ENCODE measurements at regions not wholly inside any gene's neighbourhood (a gene's known extent, or its start where the extent isn't known, plus 50 kb on each side); places are given as distances from the start of the nearest gene placed in this dataset.

DNA sequence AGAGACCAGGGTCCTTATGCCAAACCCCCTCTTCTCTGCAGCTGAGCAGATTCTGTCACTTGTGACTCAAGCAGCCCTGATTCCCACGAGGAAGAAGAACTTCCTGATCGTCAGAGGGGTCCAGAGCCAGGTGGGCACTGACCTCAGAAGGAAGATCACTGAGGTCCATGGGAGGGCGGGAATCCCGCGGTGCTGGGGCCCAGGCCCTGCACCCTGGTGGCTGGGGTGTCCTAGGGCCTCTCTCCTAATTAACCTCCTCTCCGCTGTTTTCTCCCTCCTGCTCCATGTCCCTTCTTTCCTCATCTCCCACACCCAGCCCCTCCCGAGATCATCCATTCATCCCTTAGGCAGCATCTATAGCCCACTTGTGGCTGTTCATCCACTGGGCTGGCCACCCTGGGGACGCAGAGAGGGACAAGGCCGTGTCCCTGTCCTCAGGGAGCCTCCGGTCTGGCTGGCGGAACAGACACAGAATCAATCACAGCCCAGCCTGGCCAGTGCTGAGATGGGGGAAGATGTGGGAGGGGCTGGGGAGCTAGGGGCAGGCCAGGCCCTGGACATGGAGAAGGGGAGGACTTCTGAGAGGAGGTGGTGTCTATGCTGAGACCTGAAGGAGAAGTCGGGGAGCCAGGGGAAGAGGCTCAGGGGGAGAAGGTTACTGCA, 638.3 kb downstream of the MATN1 start:
- Histone ChIP-seq H3K9ac (ENCODE audit: control insufficient read depth, insufficient read depth, low read length) (no peak overlapping the region), H3K9me3 (replicated peaks; ENCODE audit: control insufficient read depth, insufficient read depth, low read length) (no peaks in the 10 kb centered on the region), H3K79me2 (ENCODE audit: control insufficient read depth, insufficient read depth, low read length) (no peaks in the 10 kb centered on the region), H3K36me3 (ENCODE audit: control insufficient read depth in 2 of 2, insufficient read depth in 2 of 2, low read length in 1 of 2) (no peaks in the 10 kb centered on the region), H3K27me3 (replicated peaks in 1 of 2; ENCODE audit: control insufficient read depth in 2 of 2, insufficient read depth in 2 of 2, low read length in 1 of 2) (peaks cover 2 to 3% of the 10 kb centered on the region in 2 experiments; a peak in 1 of 4 replicates), H3K4me1 (ENCODE audit: control insufficient read depth, insufficient read depth, low read length) (no peaks in the 10 kb centered on the region), H3K27ac (ENCODE audit: control insufficient read depth, insufficient read depth) (no peak overlapping the region), H2AFZ (ENCODE audit: control insufficient read depth, low read depth, low read length) (no peak overlapping the region), H3K4me2 (ENCODE audit: control insufficient read depth, insufficient read depth) (no peak overlapping the region), H4K20me1 (ENCODE audit: control insufficient read depth, insufficient read depth) (no peaks in the 10 kb centered on the region), H3K4me3 (no peak overlapping the region)
- no peak for ATAC-seq
- in situ Hi-C loops (cut with MboI) = no loop called here
- ChIA-PET SMC1A (ENCODE audit: uncharacterized antibody, unreplicated experiment) (no interaction called here), CTCF (interaction anchor here (1.0 kb wide), 1 partner anchor 292 kb away, joined by 3 read pairs; no protein-coding TSS in a partner anchor), POLR2A (no interaction called here), RAD21 (ENCODE audit: unreplicated experiment) (no interaction called here)
- BruUV-seq (replicated peaks) = no TSS peak
- intact Hi-C loops (cut with micrococcal nuclease; ENCODE audit: unreplicated experiment) = no loop called here
- WGBS (ENCODE audit: insufficient coverage, insufficient replicate concordance, low lambda C conversion rate, missing lambda C conversion rate) = 18% methylated on average over 11 of the region's 12 CpGs
- TF ChIP-seq RBBP5 (conservative IDR thresholded peaks at IDR 0.05) = no peak
- TF ChIP-seq PML (IDR thresholded peaks at IDR 0.05; ENCODE audit: low read length) = no peak
- TF ChIP-seq BMI1 (IDR thresholded peaks at IDR 0.05; ENCODE audit: borderline replicate concordance) = no peak
- no peak for TF ChIP-seq ATF7 (IDR thresholded peaks at IDR 0.05; ENCODE audit: low read depth)
- no peak for TF ChIP-seq POLR2A (IDR thresholded peaks at IDR 0.05; ENCODE audit: low read depth, low read length)
- TF ChIP-seq TBL1XR1 (IDR thresholded peaks at IDR 0.05; ENCODE audit: low read depth, low read length) = no peak
- FAIRE-seq = no peak
- no peak for DNase-seq (ENCODE audit: low read depth, low spot score)

DNA sequence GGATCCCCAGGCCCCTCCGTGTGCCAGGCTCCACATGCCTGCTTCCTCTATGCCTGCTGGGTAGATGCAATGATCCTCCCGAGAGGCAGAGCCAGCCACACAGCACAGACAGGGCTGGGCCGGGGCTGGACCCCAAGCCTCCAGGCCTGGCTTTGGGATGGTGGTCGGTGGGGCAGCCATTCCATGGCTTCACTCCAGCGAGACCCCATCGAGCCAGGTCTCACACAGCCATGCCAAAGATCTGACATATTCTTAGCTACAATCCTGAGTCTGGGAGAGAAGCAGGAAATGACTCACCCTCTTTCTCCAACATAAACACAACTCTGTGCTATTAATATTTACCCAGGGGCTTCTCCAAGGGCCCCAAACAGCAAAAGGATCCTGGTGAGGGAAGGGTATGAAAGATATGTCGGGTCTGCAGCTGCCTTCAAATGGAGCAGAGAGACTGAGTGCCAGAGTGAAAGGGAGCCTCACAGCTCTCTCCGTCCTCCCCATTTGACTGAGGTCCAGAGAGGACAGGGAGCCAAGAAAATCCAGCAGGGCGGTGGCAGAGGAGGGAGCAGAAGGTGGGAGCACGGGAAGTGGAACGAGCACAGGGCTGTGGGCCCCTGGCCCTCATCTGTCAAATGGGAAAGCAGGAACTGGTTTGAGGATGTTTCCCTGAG, 639.5 kb downstream of the MATN1 start:
- SMC1A ChIA-PET (ENCODE audit: uncharacterized antibody, unreplicated experiment) = no interaction called here
- Histone ChIP-seq H3K4me1 (ENCODE audit: control insufficient read depth, insufficient read depth, low read length) (no peaks in the 10 kb centered on the region), H3K9ac (ENCODE audit: control insufficient read depth, insufficient read depth, low read length) (no peak overlapping the region), H3K4me3 (no peak overlapping the region), H3K36me3 (ENCODE audit: control insufficient read depth in 2 of 2, insufficient read depth in 2 of 2, low read length in 1 of 2) (no peaks in the 10 kb centered on the region), H3K4me2 (ENCODE audit: control insufficient read depth, insufficient read depth) (no peak overlapping the region), H3K79me2 (ENCODE audit: control insufficient read depth, insufficient read depth, low read length) (no peaks in the 10 kb centered on the region), H3K27me3 (replicated peaks in 1 of 2; ENCODE audit: control insufficient read depth in 2 of 2, insufficient read depth in 2 of 2, low read length in 1 of 2) (peaks cover 2 to 3% of the 10 kb centered on the region in 2 experiments; a peak in 1 of 4 replicates), H2AFZ (ENCODE audit: control insufficient read depth, low read depth, low read length) (no peak overlapping the region), H3K9me3 (replicated peaks; ENCODE audit: control insufficient read depth, insufficient read depth, low read length) (no peaks in the 10 kb centered on the region), H4K20me1 (ENCODE audit: control insufficient read depth, insufficient read depth) (no peaks in the 10 kb centered on the region), H3K27ac (ENCODE audit: control insufficient read depth, insufficient read depth) (no peak overlapping the region)
- POLR2A ChIA-PET = no interaction called here
- intact Hi-C loops (cut with micrococcal nuclease; ENCODE audit: unreplicated experiment) (no loop called here), in situ Hi-C loops (cut with MboI) (no loop called here)
- CTCF ChIA-PET = no interaction called here
- ATAC-seq = no peak
- WGBS (ENCODE audit: insufficient coverage, insufficient replicate concordance, low lambda C conversion rate, missing lambda C conversion rate) = 2% methylated on average over 11 of the region's 11 CpGs
- no peak for FAIRE-seq
- no TSS peak for BruUV-seq (replicated peaks)
- DNase-seq (ENCODE audit: low read depth, low spot score) = no peak
- RAD21 ChIA-PET (ENCODE audit: unreplicated experiment) = no interaction called here
- TF ChIP-seq POLR2A (IDR thresholded peaks at IDR 0.05; ENCODE audit: low read depth, low read length) = no peak
- TF ChIP-seq SUZ12 (IDR thresholded peaks at IDR 0.05; ENCODE audit: unreplicated experiment) = no peak
- TF ChIP-seq RUNX3 (IDR thresholded peaks at IDR 0.05; ENCODE audit: low read length) = no peak
- TF ChIP-seq TBL1XR1 (IDR thresholded peaks at IDR 0.05; ENCODE audit: low read depth, low read length) = no peak
- no peak for TF ChIP-seq CHD1 (IDR thresholded peaks at IDR 0.05; ENCODE audit: low read depth, low read length)
- TF ChIP-seq, protein P1, sequence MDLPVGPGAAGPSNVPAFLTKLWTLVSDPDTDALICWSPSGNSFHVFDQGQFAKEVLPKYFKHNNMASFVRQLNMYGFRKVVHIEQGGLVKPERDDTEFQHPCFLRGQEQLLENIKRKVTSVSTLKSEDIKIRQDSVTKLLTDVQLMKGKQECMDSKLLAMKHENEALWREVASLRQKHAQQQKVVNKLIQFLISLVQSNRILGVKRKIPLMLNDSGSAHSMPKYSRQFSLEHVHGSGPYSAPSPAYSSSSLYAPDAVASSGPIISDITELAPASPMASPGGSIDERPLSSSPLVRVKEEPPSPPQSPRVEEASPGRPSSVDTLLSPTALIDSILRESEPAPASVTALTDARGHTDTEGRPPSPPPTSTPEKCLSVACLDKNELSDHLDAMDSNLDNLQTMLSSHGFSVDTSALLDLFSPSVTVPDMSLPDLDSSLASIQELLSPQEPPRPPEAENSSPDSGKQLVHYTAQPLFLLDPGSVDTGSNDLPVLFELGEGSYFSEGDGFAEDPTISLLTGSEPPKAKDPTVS (IDR thresholded peaks at IDR 0.05; ENCODE audit: low read depth, low read length) = no peak
- TF ChIP-seq NFYA (IDR thresholded peaks at IDR 0.05; ENCODE audit: borderline replicate concordance, low read depth, low read length) = no peak
- TF ChIP-seq, protein P2, sequence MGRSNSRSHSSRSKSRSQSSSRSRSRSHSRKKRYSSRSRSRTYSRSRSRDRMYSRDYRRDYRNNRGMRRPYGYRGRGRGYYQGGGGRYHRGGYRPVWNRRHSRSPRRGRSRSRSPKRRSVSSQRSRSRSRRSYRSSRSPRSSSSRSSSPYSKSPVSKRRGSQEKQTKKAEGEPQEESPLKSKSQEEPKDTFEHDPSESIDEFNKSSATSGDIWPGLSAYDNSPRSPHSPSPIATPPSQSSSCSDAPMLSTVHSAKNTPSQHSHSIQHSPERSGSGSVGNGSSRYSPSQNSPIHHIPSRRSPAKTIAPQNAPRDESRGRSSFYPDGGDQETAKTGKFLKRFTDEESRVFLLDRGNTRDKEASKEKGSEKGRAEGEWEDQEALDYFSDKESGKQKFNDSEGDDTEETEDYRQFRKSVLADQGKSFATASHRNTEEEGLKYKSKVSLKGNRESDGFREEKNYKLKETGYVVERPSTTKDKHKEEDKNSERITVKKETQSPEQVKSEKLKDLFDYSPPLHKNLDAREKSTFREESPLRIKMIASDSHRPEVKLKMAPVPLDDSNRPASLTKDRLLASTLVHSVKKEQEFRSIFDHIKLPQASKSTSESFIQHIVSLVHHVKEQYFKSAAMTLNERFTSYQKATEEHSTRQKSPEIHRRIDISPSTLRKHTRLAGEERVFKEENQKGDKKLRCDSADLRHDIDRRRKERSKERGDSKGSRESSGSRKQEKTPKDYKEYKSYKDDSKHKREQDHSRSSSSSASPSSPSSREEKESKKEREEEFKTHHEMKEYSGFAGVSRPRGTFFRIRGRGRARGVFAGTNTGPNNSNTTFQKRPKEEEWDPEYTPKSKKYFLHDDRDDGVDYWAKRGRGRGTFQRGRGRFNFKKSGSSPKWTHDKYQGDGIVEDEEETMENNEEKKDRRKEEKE (IDR thresholded peaks at IDR 0.05) = no peak
